ENCODE measurements at regions not wholly inside any gene's neighbourhood (a gene's known extent, or its start where the extent isn't known, plus 50 kb on each side); places are given as distances from the start of the nearest gene placed in this dataset.

- no peak for DNase-seq (ENCODE audit: low spot score)
Measured at GRCh38 chr21:26784974-26785373, 60.2 kb downstream of the ADAMTS1 start.

- no peak for DNase-seq (ENCODE audit: low spot score)
Measured at GRCh38 chr21:26783466-26784195, 61.6 kb downstream of the ADAMTS1 start.

GRCh38 chr21:26782747-26783146 is 62.5 kb downstream of the ADAMTS1 start:
- no peak for DNase-seq (ENCODE audit: low spot score)

- no peak for DNase-seq (ENCODE audit: low spot score)
Measured at GRCh38 chr21:26782331-26782730, 62.9 kb downstream of the ADAMTS1 start.

- DNase-seq (ENCODE audit: low spot score) = no peak
Measured at GRCh38 chr21:26781331-26781730, 63.9 kb downstream of the ADAMTS1 start.

GRCh38 chr21:26777166-26777565 is 68.0 kb downstream of the ADAMTS1 start:
- no peak for DNase-seq (ENCODE audit: low spot score)

- no peak for DNase-seq (ENCODE audit: low spot score)
Measured at GRCh38 chr21:26776310-26777021, 68.7 kb downstream of the ADAMTS1 start.

- DNase-seq (ENCODE audit: low spot score) = no peak
Measured at GRCh38 chr21:26773058-26773457, 72.2 kb downstream of the ADAMTS1 start.

- DNase-seq (ENCODE audit: low spot score) = no peak
Measured at GRCh38 chr21:26769613-26770188, 75.5 kb downstream of the ADAMTS1 start.

GRCh38 chr21:26766826-26767325 is 78.3 kb downstream of the ADAMTS1 start:
- no peak for DNase-seq (ENCODE audit: low spot score)

- DNase-seq (ENCODE audit: low spot score) = no peak
Measured at GRCh38 chr21:26761174-26761915, 83.9 kb downstream of the ADAMTS1 start.

GRCh38 chr21:26759731-26760130 is 85.5 kb downstream of the ADAMTS1 start:
- no peak for DNase-seq (ENCODE audit: low spot score)

- DNase-seq (ENCODE audit: low spot score) = no peak
Measured at GRCh38 chr21:26758083-26758880, 86.9 kb downstream of the ADAMTS1 start.

- no peak for DNase-seq (ENCODE audit: low spot score)
Measured at GRCh38 chr21:26756491-26757159, 88.6 kb downstream of the ADAMTS1 start.

GRCh38 chr21:26754853-26755252 is 90.4 kb downstream of the ADAMTS1 start:
- no peak for DNase-seq (ENCODE audit: low spot score)

GRCh38 chr21:26753822-26754221 is 91.4 kb downstream of the ADAMTS1 start:
- DNase-seq (ENCODE audit: low spot score) = no peak

- DNase-seq (ENCODE audit: low spot score) = no peak
Measured at GRCh38 chr21:26752849-26753248, 92.4 kb downstream of the ADAMTS1 start.

- no peak for DNase-seq (ENCODE audit: low spot score)
Measured at GRCh38 chr21:26751305-26751704, 93.9 kb downstream of the ADAMTS1 start.

GRCh38 chr21:26748066-26748465 is 97.1 kb downstream of the ADAMTS1 start:
- no peak for DNase-seq (ENCODE audit: low spot score)

GRCh38 chr21:26747216-26747615 is 98.0 kb downstream of the ADAMTS1 start:
- no peak for DNase-seq (ENCODE audit: low spot score)

- no peak for DNase-seq (ENCODE audit: low spot score)
Measured at GRCh38 chr21:26743524-26743923, 101.7 kb downstream of the ADAMTS1 start.

Measured in HuH-7 (cell line).